ENCODE measurements at regions not wholly inside any gene's neighbourhood (a gene's known extent, or its start where the extent isn't known, plus 50 kb on each side); places are given as distances from the start of the nearest gene placed in this dataset.

DNA sequence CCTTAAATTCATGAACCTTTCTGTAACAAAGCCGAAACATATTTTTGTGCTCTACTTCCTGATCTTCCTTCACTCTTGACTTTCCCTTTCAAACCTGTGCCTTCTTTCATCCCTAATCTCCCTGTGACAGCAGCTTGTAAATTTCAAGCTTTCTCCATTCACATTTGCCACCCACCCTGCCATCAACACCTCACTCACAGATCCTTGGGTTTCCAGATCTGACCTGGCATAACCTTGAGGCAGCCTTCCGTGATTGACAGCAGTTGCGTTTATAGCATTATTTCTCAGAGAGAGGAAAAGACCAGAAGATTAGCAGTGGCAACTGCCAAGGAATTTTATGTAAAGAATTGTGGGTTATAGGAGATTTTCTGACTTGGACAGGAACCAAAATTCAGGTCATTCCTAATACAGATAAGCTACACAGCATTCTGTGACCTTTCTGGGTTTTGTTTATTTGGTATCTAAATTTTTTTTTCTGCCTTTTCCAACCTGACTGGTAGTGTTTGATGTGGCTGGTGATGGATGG lies 260.0 kb downstream of the NR2F1-AS1 start:
- DNase-seq (ENCODE audit: low read depth in 2 of 2) = no peak

DNA sequence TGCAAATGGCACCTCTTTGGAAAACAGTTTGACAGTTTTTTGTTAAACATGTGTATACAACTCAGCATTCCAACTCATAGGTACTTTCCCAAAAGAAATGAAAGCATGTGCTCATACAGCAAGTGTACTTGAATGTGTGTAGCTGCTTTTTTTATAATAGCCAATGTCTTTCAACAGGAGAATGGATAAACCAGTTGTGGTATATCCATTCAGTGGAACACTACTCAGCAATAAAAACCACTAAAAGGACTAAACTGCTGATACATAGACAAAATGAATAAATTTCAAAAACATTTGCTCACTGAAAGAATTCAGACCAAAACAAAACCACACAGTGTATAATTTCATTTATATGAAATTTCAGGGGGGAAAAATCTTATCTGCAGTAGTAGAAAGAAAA lies 267.3 kb downstream of the NR2F1-AS1 start:
- DNase-seq (ENCODE audit: low read depth in 2 of 2) = no peak

GRCh38 chr5:93311881-93312280 lies 269.1 kb downstream of the NR2F1-AS1 start:
- DNase-seq (ENCODE audit: low read depth in 2 of 2) = no peak

- DNase-seq (ENCODE audit: low read depth in 2 of 2) = no peak
Observed at GRCh38 chr5:93307557-93307956, 273.5 kb downstream of the NR2F1-AS1 start.

DNA sequence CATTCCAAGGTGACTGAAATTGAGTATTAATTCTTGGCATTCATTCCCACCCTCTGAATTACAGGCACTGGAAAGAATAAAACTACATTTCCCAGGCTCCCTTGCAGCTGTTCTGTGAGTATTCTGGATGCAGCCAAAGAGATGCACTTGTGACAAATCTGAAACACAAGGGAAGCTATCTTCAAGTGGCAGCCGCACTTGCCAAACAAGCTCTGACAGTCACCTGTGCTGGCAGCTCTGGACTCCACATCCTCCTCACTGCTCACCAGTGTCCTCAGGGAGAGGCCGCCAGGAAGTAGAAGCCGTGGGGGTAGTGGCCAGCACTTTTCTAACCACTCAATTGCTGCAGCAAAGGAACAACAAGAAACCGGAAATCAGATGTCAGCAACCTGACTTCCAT lies 275.0 kb downstream of the NR2F1-AS1 start:
- peak in 1 of 2 donors; percentile 23 for DNase-seq (ENCODE audit: low read depth in 2 of 2)

- DNase-seq (ENCODE audit: low read depth in 2 of 2) = no peak
Observed at GRCh38 chr5:93304456-93305250, 276.4 kb downstream of the NR2F1-AS1 start.

DNA sequence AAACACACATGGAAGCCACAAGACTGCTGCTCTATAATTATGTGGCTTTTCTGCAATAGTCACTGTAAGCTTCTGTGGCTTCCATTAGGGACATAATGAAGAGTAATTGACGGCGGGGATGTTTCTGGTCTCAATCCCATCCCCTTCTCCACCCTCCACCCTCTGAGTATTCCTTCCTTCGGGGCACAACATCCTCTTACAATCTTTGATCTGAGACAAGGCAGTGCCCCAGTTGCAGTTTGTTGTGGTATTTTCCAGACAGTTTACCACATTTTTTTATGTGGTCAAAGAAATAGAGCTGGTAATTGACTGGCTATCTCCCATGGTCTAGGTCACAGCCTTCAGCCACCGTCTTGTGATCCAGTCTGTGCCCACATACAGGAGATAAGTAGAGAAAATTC lies 277.7 kb downstream of the NR2F1-AS1 start:
- DNase-seq (ENCODE audit: low read depth in 2 of 2) = peak in 1 of 2 donors; percentile 28

GRCh38 chr5:93302711-93303110 lies 278.3 kb downstream of the NR2F1-AS1 start:
- no peak for DNase-seq (ENCODE audit: low read depth in 2 of 2)

- DNase-seq (ENCODE audit: low read depth in 2 of 2) = no peak
Observed at GRCh38 chr5:93300945-93301344, 280.1 kb downstream of the NR2F1-AS1 start.

- no peak for DNase-seq (ENCODE audit: low read depth in 2 of 2)
Observed at GRCh38 chr5:93300309-93300923, 280.6 kb downstream of the NR2F1-AS1 start.

DNA sequence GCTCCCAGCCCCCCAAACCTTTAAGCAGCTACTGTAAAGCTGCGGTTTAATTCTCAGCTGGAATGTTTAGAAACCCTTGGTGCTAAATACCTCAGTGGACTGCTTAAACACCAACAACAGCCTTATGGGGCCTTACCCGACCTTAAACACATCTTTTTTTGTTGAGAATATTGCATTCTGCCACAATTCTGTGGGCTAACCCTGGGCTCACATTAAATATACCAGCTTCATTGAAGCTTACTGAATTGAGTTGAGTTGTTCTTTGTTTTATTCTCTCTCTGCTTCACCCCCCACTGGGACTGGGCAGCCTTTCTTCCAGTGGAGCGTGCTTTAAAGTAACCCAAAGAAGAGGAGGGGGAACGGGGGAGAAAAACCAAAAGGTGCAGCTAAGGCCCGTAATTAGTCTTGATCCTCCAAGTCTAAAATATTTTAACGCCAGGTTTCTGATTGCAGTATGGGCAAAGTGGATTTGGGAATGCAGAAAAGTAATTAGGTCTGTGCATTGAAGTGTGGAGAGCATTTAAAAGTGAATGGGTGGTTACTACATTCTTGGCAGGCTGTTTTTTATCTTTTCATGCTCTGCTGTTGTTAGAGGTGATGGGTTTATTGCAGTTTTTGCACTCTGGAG lies 281.2 kb downstream of the NR2F1-AS1 start:
- DNase-seq (ENCODE audit: low read depth in 2 of 2) = no peak

- DNase-seq (ENCODE audit: low read depth in 2 of 2) = no peak
Observed at GRCh38 chr5:93297116-93297515, 283.9 kb downstream of the NR2F1-AS1 start.

DNA sequence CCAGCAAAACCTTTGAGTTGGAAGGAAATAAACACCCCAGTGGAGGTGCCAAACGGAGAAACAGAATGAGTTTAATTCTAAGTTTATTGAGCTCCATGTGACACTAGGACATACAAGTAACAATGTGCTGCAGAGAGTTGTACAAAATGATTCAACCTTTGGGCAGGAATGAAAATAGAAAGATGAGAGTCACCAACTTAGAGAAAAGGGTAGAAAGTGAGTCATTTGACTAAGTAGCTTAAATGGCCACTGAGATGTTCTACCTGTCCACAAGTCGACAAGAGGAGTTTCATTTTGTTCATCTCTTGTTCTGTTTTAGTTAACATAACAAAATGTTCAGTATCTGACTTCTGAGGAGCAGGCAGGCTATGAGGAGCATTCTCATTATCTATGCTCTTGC lies 284.7 kb downstream of the NR2F1-AS1 start:
- peak in 1 of 2 donors; percentile 20 for DNase-seq (ENCODE audit: low read depth in 2 of 2)

- DNase-seq (ENCODE audit: low read depth in 2 of 2) = no peak
Observed at GRCh38 chr5:93294996-93295395, 286.0 kb downstream of the NR2F1-AS1 start.

GRCh38 chr5:93294199-93294598 lies 286.8 kb downstream of the NR2F1-AS1 start:
- no peak for DNase-seq (ENCODE audit: low read depth in 2 of 2)

DNA sequence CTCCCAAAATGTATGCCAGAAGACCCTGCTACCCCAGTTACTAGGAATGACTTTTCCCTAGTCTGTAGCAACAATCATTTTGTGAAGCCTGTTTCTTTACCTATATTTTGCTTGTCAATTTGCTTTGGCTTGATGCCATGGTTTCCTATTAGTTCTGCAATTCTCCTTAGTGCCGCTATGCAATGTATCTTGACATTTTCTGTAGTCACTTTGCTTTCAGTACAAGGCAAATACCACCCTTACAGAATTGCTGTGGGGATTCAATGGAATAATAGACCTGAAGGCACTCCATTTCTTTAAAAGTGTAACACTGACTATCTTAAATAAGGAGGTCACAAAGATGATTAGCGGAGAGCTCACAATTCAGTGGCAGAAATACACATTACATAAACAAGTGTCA lies 291.1 kb downstream of the NR2F1-AS1 start:
- no peak for DNase-seq (ENCODE audit: low read depth in 2 of 2)

DNA sequence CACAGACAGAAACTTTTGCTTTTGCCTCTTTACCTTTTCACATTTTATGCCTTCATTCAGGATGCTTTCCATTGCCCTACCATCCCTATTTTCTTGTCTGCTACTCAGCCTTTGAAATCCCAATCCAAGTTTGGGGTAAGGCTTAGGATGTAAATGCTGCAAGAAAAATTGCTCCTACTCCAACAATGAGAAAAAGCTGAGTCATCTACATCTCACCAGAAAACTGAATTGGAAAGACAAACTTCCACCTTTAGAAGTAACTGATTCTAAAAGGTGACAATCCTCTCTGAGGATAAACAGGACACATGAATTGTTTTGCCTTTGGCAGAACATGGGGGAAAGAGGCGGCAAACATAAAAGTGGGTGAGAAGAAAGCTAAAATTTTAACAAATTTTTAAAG lies 295.6 kb downstream of the NR2F1-AS1 start:
- no peak for DNase-seq (ENCODE audit: low read depth in 2 of 2)

DNA sequence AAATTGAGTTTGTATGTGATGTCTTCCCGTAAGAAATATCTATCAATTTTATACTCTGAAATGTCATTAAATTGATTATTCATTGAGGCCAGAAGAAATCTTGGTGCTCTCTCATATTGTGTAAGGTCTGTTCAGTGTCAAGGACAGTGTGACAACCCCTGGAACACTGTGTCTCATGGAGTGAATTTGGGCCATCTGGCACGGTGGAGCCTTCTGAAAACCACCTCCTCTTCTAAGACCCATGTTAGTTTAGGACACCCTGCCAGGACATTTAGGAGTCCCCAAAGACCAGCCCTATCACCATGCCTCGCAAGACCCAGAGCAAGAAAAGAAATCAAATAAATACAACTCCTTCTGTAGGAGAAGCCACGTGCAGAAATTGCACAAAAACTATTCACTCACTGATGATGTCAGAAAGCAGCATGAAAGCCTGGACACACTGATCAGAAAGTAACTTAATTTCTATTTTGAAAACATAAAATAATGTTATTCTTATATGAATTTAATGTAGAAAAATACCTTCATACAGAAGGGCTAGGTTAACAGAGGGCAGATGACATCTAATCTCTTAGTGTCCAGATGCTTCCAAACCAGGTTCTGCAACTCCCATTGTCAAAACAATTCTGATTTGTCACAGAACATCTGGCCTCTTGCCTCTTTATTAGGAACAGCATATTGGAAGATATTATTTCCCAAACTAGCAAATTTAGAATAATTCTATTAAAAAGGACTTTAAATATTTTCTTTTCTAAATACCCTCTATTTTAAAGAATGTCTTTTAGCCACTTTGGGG lies 298.8 kb downstream of the NR2F1-AS1 start:
- no peak for DNase-seq (ENCODE audit: low read depth in 2 of 2)

DNA sequence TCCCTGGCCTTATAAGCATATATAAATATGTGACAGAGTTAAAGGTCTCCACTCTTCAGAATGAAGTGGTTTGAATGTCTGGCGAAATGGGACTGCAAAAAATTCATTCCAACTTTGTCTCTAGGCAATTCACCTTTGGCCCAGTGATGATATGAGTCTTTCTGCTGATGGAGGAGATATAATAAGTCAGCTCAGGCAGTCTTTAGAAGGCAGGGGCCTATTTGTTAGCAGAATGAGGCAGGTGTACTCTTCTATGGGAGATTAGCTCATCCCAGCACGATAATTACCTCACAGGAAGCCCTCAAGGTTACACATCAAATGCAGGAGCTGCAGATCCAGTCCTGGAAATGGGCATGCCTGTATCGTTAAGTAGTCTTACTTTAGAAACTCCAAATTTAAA lies 300.5 kb downstream of the NR2F1-AS1 start:
- no peak for DNase-seq (ENCODE audit: low read depth in 2 of 2)

GRCh38 chr5:93279296-93279963 lies 301.6 kb downstream of the NR2F1-AS1 start:
- DNase-seq (ENCODE audit: low read depth in 2 of 2) = no peak

- peak; percentile 24 to 76 for DNase-seq (ENCODE audit: low read depth in 2 of 2)
Observed at GRCh38 chr5:93278896-93279295, 302.1 kb downstream of the NR2F1-AS1 start.
